ENCODE measurements at regions not wholly inside any gene's neighbourhood (a gene's known extent, or its start where the extent isn't known, plus 50 kb on each side); places are given as distances from the start of the nearest gene placed in this dataset.

DNA sequence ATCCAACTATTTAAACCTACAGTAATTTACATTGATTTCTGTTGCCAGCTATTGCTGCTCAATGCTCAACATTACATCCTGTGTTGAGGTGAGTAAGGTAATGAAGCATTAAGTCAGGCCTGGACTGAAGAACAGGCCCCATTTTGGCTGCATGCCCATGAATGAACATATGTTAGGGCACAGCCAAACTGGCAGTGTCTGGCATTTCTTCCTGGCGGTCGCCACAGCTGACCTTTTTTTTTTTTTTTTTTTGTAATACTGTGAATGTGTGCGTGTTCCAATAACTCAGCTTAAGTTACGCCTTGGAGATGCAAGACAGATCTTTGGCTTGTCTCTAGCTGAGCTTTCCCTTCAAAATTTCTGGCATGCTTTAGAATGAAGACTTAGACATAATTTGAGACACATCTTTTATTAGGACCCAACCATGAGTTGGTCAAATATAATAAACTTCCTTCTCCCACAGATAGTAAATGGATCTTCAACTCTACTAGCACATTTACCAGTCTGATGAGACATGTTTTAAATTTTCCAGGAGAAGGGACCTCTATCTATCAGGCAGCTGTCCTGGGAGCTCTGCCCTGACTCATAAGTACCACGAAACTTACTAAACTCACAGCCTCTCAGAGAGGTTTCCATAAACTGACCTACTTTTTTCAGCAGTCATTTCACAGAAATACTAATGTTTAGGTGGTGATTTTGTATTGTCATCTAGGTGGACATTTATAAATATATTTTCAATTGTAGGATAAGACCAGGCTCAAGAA lies 341.1 kb upstream of the RUNX1 start:
- Mint-ChIP-seq H3K4me3 (no peak overlapping the region), H3K9me3 (no peaks in the 10 kb centered on the region; a peak in 1 of 5 replicates), H3K27ac (no peak overlapping the region), H3K4me1 (no peaks in the 10 kb centered on the region), H3K27me3 (ENCODE audit: low read depth) (no peaks in the 10 kb centered on the region; the same call in 1 of the 2 replicates), H3K36me3 (ENCODE audit: insufficient read depth in 1 of 3, low read depth in 3 of 3) (peaks cover 0 to 3% (median 0%) of the 10 kb centered on the region in 3 experiments; a peak in 1 of 7 replicates)
- Histone ChIP-seq H2AFZ (ENCODE audit: low read length) (no peak overlapping the region), H3K4me1 (ENCODE audit: insufficient read depth, low read length) (no peaks in the 10 kb centered on the region), H3K9ac (ENCODE audit: extremely low read depth, insufficient read length, low read length) (no peak overlapping the region), H3K56ac (ENCODE audit: insufficient read length, low read depth, low read length) (no peak overlapping the region), H3K79me1 (ENCODE audit: insufficient read depth, low read depth, low read length, poor library complexity, severe bottlenecking) (no peaks in the 10 kb centered on the region), H4K91ac (ENCODE audit: insufficient read length, low read depth, low read length) (no peak overlapping the region), H3K79me2 (ENCODE audit: insufficient read depth, low read length) (no peaks in the 10 kb centered on the region), H2BK120ac (ENCODE audit: low read depth, low read length, poor library complexity, severe bottlenecking) (no peak overlapping the region), H4K8ac (replicated peaks; ENCODE audit: insufficient read length, low read depth, low read length) (no peak overlapping the region), H3K14ac (ENCODE audit: insufficient read depth, low read length) (no peak overlapping the region), H3K23me2 (ENCODE audit: insufficient read length, low read depth, low read length, poor library complexity, severe bottlenecking) (no peaks in the 10 kb centered on the region), H2BK20ac (ENCODE audit: low read depth, low read length, poor library complexity, severe bottlenecking) (no peak overlapping the region), H2AK5ac (ENCODE audit: insufficient read length, low read length) (no peak overlapping the region), H3K27ac (ENCODE audit: insufficient read length, low read depth, low read length) (no peak overlapping the region), H3K18ac (ENCODE audit: insufficient read length, low read depth, low read length) (no peak overlapping the region), H4K5ac (ENCODE audit: insufficient read length, low read depth, low read length) (no peak overlapping the region), H2BK12ac (ENCODE audit: insufficient read length, low read depth, low read length) (no peak overlapping the region), H2BK5ac (ENCODE audit: insufficient read length, low read length) (no peak overlapping the region), H3K4me2 (ENCODE audit: insufficient read depth, insufficient read length, low read length) (no peak overlapping the region), H2BK15ac (ENCODE audit: low read depth, low read length) (no peak overlapping the region), H3K4ac (ENCODE audit: low read depth, low read length) (no peak overlapping the region), H3T11ph (ENCODE audit: low read length) (no peak overlapping the region), H3K23ac (ENCODE audit: insufficient read length, low read depth, low read length) (no peak overlapping the region), H3K27me3 (ENCODE audit: insufficient read depth, low read length) (no peaks in the 10 kb centered on the region), H3K9me3 (ENCODE audit: control insufficient read depth, low read depth, low read length) (no peaks in the 10 kb centered on the region), H4K20me1 (ENCODE audit: control insufficient read depth, insufficient read depth, insufficient read length) (no peaks in the 10 kb centered on the region)
- TF ChIP-seq, protein P1, sequence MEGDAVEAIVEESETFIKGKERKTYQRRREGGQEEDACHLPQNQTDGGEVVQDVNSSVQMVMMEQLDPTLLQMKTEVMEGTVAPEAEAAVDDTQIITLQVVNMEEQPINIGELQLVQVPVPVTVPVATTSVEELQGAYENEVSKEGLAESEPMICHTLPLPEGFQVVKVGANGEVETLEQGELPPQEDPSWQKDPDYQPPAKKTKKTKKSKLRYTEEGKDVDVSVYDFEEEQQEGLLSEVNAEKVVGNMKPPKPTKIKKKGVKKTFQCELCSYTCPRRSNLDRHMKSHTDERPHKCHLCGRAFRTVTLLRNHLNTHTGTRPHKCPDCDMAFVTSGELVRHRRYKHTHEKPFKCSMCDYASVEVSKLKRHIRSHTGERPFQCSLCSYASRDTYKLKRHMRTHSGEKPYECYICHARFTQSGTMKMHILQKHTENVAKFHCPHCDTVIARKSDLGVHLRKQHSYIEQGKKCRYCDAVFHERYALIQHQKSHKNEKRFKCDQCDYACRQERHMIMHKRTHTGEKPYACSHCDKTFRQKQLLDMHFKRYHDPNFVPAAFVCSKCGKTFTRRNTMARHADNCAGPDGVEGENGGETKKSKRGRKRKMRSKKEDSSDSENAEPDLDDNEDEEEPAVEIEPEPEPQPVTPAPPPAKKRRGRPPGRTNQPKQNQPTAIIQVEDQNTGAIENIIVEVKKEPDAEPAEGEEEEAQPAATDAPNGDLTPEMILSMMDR (conservative IDR thresholded peaks at IDR 0.05), result no peak
- no peak for DNase-seq
- no CpG with 5 or more reads among the region's 5 CpGs for WGBS (ENCODE audit: extremely low coverage, insufficient read length, low lambda C conversion rate)

Measured in H9 (cell line).